ENCODE measurements at regions not wholly inside any gene's neighbourhood (a gene's known extent, or its start where the extent isn't known, plus 50 kb on each side); places are given as distances from the start of the nearest gene placed in this dataset.

DNA sequence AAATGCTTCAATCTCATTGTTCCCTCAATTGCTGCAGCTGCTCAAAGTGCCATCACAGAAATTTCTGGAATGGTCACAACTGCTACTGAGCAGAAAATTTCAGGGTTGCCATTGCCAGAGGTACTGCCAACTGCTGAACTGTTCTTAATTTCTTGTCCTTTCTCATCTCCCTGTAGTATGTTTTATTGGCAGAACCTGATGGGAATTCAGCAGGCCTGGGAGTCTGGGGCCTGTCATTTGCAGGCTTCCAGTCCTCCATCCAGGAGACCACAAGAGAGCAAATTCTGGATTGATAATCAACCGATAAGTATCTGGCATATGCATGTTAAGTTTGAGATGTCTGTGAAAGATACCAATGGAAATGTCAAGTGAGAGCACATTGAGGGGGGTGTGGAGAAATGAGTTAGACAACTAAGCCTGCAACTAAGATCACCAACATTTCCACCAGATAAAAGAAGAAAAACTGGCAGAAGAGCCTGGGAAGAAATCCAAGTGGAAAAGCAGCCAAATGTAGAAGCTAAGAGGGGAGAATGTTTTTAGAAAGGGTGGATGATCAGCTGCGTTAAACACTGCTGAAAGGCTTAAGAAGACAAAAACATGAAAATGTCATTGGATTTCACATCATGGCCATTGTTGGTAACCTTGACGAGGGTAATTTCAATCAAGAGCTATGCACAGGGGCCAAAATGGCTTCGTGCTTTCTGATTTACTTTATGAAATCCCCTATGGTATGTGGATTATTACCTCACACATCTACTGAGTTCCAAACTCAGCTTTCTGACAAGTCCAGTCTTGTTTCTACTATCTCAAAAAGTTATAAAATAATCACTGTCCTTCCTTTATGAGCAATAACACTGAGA, 648.1 kb downstream of the PLPP3 start:
- TF ChIP-seq, protein P1, sequence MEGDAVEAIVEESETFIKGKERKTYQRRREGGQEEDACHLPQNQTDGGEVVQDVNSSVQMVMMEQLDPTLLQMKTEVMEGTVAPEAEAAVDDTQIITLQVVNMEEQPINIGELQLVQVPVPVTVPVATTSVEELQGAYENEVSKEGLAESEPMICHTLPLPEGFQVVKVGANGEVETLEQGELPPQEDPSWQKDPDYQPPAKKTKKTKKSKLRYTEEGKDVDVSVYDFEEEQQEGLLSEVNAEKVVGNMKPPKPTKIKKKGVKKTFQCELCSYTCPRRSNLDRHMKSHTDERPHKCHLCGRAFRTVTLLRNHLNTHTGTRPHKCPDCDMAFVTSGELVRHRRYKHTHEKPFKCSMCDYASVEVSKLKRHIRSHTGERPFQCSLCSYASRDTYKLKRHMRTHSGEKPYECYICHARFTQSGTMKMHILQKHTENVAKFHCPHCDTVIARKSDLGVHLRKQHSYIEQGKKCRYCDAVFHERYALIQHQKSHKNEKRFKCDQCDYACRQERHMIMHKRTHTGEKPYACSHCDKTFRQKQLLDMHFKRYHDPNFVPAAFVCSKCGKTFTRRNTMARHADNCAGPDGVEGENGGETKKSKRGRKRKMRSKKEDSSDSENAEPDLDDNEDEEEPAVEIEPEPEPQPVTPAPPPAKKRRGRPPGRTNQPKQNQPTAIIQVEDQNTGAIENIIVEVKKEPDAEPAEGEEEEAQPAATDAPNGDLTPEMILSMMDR (IDR thresholded peaks at IDR 0.05): no peak
- TF ChIP-seq EZH2phosphoT487 (IDR thresholded peaks at IDR 0.05) (no peak), EZH2 (IDR thresholded peaks at IDR 0.05) (no peak)

Measured in neural progenitor cell (in vitro differentiated cells).